Stimulated activated CD4-positive, alpha-beta T cell treated with anti-CD3 and anti-CD28 coated beads, TNF-alpha, amount 100 ng/mL, for 1 hour (primary cell): ENCODE measurements at regions not wholly inside any gene's neighbourhood (a gene's known extent, or its start where the extent isn't known, plus 50 kb on each side); places are given as distances from the start of the nearest gene placed in this dataset.

Experiments
- DNase-seq, 3 donors: peaks; one replicate each; pipeline ENCODE4 v3.0.0-alpha.2; 2020; ENCODE audit warnings: low read depth in 3 of 3, low spot score in 1 of 3

- DNase-seq, result no peak
These were observed 445.7 kb upstream of the CLINT1 start for GRCh38 chr5:158304607-158305006.

DNA sequence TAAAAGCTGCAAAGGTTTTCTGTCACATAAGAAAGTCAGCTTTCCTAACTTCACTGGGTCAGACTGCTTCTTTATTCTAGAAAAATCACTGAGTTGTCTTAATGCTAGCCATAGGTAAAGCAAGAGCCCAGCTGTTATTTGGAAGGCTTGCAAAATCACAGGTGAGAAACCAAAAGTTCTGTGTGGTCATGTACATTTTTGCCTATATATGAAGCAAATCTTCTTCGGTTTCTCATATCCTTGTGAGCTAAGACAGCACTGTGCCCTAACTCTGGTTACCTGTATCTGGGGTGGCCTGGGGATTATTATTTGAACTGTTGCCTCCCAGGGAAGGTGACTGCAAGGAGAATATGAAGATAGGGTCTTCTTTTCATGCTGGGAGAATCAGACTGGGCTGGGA, 444.9 kb upstream of the CLINT1 start:
- DNase-seq, result no peak

- no peak for DNase-seq
These were observed 444.3 kb upstream of the CLINT1 start for GRCh38 chr5:158303275-158303674.

DNA sequence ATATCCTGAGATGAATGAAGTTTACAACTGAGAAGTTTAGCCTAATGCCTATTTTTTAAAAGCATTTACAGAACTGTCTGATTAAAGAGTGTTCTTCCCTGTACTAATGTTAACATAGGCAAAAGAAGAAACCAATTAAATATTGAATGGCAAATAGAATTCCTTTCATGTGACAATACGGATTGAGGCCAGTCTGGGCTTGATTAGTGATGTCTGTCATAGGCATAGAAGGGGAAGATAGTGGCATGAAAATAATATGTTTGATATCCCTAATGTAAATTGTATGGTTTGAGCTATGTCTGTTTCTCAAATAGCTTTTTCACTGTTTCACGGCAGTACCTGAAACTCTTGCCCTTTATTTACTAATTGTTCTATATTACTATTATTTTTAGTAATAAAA, 443.1 kb upstream of the CLINT1 start:
- no peak for DNase-seq

GRCh38 chr5:158301186-158301585, 442.2 kb upstream of the CLINT1 start:
- DNase-seq, result no peak

GRCh38 chr5:158300256-158300655, 441.3 kb upstream of the CLINT1 start:
- DNase-seq, result no peak

- no peak for DNase-seq
These were observed 438.1 kb upstream of the CLINT1 start for GRCh38 chr5:158297002-158297527.

DNA sequence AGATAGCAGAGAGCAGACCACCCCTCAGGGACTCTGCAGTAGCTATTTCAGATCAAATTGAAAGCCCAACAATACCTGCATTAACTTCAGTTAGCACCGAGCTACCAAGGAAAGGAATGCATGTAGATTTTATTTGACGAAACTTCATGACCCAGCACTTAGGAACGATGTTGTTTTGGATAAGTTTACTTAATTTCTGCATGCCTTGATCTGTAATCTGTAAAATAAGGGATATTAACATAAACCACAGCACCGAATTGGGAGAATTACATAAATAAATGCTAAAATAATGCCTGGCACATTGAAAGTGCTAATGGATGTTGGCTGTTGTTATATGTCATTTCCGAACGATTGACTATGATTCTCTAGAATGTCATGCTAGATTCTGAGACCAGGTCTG, 435.8 kb upstream of the CLINT1 start:
- no peak for DNase-seq

DNA sequence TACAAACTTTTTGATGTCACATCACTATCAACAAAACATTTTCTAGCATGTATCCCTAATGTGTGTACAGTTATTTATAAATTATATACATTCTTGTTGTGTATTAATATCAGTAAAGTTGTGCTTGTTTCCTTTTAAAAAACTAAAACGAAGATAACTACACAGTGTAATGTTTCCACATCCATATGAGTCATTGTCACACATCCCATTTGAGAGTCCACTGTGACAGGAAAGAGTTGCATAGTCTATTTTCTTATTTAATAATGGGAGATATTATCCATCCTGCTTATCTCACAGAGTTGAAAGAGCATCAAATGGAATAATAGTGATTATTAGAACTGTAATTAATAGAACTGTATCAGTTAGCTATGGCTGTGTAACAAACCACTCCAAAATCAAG, 434.0 kb upstream of the CLINT1 start:
- DNase-seq, result no peak

DNA sequence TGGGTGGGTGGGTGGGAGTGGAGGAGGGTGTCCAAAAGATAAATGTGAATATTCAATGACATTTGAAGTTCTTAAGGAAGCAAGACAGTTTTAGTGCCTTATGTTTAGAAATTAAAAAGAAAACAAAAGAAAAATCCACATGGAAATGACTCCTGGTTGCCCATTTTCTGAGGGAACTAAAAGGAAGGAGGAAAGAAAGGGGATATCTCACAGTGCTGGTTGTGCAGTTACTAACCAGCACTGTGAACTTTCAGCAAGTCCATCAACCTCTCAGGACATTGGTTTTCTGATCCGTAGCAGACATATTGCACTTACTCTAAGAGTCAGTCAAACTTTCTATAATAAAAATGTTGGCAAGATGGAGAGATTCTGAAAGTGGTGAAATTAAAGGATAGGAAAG, 431.0 kb upstream of the CLINT1 start:
- DNase-seq, result no peak

GRCh38 chr5:158288272-158288657, 429.3 kb upstream of the CLINT1 start:
- DNase-seq, result no peak

DNA sequence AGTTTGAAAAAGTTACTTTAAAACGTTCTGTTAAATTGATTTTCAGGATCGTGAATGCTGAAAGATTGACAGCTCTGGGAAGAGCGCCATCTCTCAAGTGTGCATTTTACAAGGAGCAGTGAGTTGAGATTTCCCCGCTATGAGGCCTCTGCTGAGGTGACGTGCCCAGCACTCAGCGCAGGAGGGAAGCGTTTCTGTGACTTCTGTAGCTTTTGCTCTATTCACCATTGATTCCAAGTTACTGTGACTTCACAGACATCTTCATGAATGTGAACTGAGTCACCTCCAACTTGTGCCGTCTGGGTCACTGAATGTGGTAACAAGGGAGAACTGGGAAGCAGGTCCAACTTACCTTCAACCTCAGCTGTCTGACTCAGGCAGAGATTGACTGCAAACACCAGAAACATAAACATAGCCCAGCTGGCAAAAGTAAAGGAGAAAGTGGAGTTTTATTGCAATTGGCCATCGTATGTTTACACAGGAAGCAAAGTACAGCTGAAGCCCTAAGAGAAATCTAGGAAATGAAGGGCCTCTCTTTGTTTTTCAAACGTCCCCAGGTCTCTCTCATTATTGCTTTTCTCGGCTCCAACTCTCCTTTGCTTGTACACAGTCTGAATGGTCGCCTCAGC, 428.8 kb upstream of the CLINT1 start:
- DNase-seq, result no peak

DNA sequence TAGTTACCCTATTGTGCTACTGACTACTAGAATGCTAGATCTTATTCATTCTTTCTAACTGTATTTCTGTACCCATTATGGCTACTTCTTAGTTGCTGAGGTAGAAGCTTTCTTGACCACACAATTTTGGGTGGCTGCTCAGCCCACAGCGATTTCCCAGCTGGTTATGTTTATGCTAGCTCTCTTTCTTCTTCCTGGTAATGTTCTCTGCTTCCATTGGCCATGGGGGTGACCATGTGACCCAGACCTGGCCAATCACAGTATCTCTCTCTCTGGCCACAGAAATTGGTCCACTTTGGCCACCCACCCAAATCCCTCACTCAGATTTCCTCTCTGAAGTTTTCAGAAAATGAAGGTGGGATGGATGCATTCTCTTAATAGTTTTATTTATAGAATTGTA, 427.9 kb upstream of the CLINT1 start:
- no peak for DNase-seq

DNA sequence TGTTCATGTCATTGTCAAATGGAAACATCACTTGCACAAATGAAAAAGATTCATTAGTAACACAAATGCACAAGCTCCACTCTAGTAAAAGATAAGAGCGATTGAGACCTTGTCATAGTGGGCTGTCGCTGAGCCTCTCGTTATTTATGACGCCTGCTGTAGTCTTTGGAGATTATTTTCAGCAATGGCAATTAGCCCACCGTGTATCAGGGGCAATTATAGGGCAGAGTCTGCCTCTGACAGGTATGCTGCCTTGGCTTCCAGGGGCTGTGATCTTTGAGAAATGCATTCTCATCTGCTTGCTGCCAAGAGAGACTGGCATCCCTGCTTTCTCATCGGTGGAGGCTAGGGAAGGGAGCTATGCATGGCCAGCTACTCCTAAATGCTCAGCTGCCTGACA, 426.8 kb upstream of the CLINT1 start:
- no peak for DNase-seq

- DNase-seq, result no peak
These were observed 425.3 kb upstream of the CLINT1 start for GRCh38 chr5:158284242-158284641.

- DNase-seq, result no peak
These were observed 424.5 kb upstream of the CLINT1 start for GRCh38 chr5:158283397-158283796.

DNA sequence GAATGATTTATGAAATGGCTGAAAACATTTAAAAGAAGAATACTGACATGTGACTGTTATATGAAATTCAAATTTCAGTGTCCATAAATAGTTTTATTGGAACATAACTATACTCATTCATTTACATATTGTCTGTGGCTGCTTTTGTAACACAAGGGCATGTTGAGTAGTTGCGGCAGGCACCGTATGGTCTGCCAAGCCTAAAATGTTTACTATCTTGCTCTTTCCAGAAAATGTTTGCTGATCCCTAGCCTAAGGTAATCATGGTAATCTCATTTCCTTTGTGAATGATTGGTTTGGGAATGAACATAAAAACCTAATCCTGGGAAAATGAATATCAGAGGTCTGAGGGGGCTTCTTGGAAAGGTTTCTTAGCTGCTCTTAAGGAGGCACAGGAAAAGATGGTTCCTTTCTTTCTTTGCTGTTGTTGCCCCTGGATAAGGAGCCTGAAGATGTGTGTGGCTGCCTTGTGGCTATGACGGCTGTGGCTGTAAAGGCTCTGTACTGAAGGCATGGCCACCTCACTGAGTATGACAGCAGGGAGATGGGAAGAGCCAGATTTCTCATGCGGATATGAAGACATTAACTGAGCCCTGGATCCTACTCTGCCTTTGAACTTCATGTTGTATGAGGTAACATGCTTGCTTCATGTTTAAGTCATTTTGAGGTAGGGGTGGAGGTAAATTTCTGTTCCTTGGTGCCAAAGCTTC, 419.4 kb upstream of the CLINT1 start:
- no peak for DNase-seq

GRCh38 chr5:158277276-158277675, 418.3 kb upstream of the CLINT1 start:
- no peak for DNase-seq

GRCh38 chr5:158276692-158277091, 417.7 kb upstream of the CLINT1 start:
- DNase-seq, result no peak

DNA sequence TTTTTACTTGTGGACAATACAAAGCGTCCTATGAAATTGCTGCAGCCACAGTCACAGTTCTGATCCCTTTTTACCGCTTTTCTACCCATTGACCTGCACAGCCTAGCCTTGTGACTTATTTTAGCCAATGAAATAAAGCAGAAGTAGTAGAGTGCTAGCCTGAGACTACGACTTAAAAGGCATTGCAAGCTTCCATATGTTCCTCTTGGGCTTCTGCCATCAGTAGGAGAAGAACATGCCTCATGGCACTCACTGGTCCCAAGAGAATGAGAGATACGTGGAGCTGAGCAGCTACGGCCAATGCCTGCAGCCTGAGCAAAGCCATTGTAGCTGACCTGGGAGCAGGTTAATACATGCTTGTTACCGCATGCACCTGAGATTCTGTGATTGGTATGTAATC, 416.6 kb upstream of the CLINT1 start:
- no peak for DNase-seq

GRCh38 chr5:158273035-158273434, 414.1 kb upstream of the CLINT1 start:
- DNase-seq, result no peak

GRCh38 chr5:158272409-158272808, 413.5 kb upstream of the CLINT1 start:
- DNase-seq, result no peak

DNA sequence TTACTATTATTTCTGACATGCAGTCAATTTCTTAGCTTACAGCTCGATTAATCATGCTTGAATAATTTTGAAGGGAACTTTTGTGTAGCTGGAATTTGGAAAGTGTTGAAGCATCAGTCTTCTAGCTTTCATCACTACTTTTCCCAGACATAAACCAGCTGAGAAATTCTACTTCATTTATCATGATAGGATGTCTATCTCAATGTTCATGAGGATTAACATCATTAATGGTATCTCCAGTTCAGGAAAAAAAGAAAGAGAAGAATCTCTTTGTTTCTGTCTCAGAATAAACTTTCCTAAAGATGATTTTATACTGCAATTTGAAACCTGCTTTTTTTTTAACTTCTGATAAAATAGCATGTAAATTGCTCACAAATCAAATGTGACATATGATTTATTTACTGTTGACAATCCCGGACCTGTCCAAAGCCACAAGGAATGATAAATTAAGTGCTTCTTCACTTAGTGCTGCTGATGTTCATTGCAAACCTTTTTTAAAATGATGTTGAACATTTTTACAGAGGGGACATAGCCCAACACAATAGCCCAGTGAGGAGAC, 412.1 kb upstream of the CLINT1 start:
- no peak for DNase-seq
